Breast epithelium (tissue), 3 donors: ENCODE measurements at regions not wholly inside any gene's neighbourhood (a gene's known extent, or its start where the extent isn't known, plus 50 kb on each side); places are given as distances from the start of the nearest gene placed in this dataset.

Experiments
- POLR2A ChIP-seq: fragments of 450-650 bp; IDR thresholded peaks from one replicate; pipeline ENCODE4 v1.6.1; 2016; ENCODE audit warnings: antibody characterized with exemption, mild to moderate bottlenecking, moderate library complexity
- TF ChIP-seq, protein P1 (sequence below), 3 donors: fragments of 450-650 bp; IDR thresholded peaks; one replicate each; pipeline ENCODE4 v1.5.1; 2016 to 2017; ENCODE audit warnings: antibody characterized with exemption in 3 of 3, mild to moderate bottlenecking in 3 of 3, moderate library complexity in 3 of 3

DNA sequence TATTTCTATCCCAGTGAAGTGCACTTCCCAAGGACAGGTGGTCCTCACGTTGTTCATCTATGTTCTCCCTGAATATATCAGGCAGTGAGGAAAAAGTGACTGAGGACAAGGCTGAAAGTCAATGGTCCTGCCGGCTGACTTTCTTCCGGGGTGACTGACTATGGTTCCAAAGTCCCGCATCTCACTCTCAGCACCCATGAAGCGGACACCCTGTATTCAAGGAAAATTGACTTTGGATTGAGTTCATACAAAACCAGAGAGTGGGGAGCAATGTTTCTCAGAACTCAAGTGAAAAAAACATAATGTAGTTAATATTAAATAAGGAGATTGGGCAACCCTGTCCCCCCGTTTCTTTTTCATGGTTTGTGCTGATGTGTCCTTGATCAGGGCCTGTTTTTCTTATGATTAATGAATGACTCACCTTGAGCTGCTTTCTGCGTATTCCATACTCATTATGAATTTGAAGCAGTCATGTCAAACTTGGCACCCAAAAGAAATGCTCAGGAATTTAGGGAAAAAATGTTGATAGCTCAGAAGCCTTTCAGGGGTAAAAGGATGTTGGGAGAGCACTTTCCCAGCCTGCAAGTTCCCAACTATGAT is 184.0 kb downstream of the CYLD start:
- no peak for TF ChIP-seq POLR2A
- TF ChIP-seq, protein P1, sequence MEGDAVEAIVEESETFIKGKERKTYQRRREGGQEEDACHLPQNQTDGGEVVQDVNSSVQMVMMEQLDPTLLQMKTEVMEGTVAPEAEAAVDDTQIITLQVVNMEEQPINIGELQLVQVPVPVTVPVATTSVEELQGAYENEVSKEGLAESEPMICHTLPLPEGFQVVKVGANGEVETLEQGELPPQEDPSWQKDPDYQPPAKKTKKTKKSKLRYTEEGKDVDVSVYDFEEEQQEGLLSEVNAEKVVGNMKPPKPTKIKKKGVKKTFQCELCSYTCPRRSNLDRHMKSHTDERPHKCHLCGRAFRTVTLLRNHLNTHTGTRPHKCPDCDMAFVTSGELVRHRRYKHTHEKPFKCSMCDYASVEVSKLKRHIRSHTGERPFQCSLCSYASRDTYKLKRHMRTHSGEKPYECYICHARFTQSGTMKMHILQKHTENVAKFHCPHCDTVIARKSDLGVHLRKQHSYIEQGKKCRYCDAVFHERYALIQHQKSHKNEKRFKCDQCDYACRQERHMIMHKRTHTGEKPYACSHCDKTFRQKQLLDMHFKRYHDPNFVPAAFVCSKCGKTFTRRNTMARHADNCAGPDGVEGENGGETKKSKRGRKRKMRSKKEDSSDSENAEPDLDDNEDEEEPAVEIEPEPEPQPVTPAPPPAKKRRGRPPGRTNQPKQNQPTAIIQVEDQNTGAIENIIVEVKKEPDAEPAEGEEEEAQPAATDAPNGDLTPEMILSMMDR (IDR thresholded peaks at IDR 0.05) = no peak
